GM23338 (cell line): ENCODE measurements at regions not wholly inside any gene's neighbourhood (a gene's known extent, or its start where the extent isn't known, plus 50 kb on each side); places are given as distances from the start of the nearest gene placed in this dataset.

Source experiments
- CREB1 ChIP-seq: fragments of 250-450 bp; sonication (Bioruptor Pico); IDR thresholded peaks from 2 replicates; pipeline ENCODE4 v1.5.0; 2020; ENCODE audit warnings: low read depth, mild to moderate bottlenecking, moderate library complexity
- CTCF ChIP-seq, 2 experiments: fragments of 200-600 bp in 1 of 2; sonication (generic) in 1 of 2; conservative IDR thresholded peaks; 2 replicates each; pipeline versions ENCODE4 v1.5.1 to v1.6.1; 2016 to 2017; ENCODE audit warnings: antibody characterized with exemption in 2 of 2, low read depth in 2 of 2, mild to moderate bottlenecking in 2 of 2, moderate library complexity in 1 of 2
- EZH2 ChIP-seq: fragments of 200-600 bp; sonication (generic); IDR thresholded peaks from one replicate; pipeline ENCODE4 v1.8.0; 2017; ENCODE audit warnings: antibody characterized with exemption, mild to moderate bottlenecking, low read depth; ENCODE audit not compliant: unreplicated experiment
- EZH2phosphoT487 ChIP-seq: fragments of 200-600 bp; sonication (generic); IDR thresholded peaks from one replicate; pipeline ENCODE4 v1.8.1; 2018; ENCODE audit warnings: antibody characterized with exemption; ENCODE audit not compliant: unreplicated experiment
- POLR2AphosphoS5 ChIP-seq: IDR thresholded peaks from 2 replicates; pipeline ENCODE4 v1.6.1; 2016; ENCODE audit warnings: antibody characterized with exemption, low read depth
- ZNF114 ChIP-seq: fragments of 250-450 bp; sonication (Bioruptor Pico); IDR thresholded peaks from 2 replicates; pipeline ENCODE4 v1.5.0; 2020; ENCODE audit warnings: mild to moderate bottlenecking, moderate library complexity

- TF ChIP-seq CTCF (conservative IDR thresholded peaks at IDR 0.05; ENCODE audit: low read depth in 2 of 2) (no peak), ZNF114 (CRISPR knock-in tag) (no peak), CREB1 (CRISPR knock-in tag) (no peak), EZH2phosphoT487 (no peak), POLR2AphosphoS5 (no peak), EZH2 (no peak)
Measured at GRCh38 chr6:48844696-48845095, 618.4 kb downstream of the MMUT start.
